H1 (cell line): ENCODE measurements at regions not wholly inside any gene's neighbourhood (a gene's known extent, or its start where the extent isn't known, plus 50 kb on each side); places are given as distances from the start of the nearest gene placed in this dataset.

Source experiments
- CTCF ChIA-PET: fragments of 300-600 bp; sonication (Branson Sonifier 250); formaldehyde crosslinking; loops from one replicate; lab custom pipeline; 2021; ENCODE audit not compliant: partially characterized antibody; lab: Charles Lee
- POLR2A ChIA-PET: fragments of 300-600 bp; sonication (Branson Sonifier 250); formaldehyde crosslinking; loops from one replicate; lab custom pipeline; 2021; ENCODE audit warnings: inconsistent platforms; ENCODE audit not compliant: partially characterized antibody; lab: Charles Lee
- DNase-seq, 2 experiments: peaks; one replicate each; pipeline versions ENCODE4 v3.0.0 to v3.0.0-alpha.2; 2010 to 2022; ENCODE audit warnings: low spot score in 2 of 2, low read depth in 1 of 2, mixed read lengths in 1 of 2
- FAIRE-seq: peaks from 2 replicates; lab custom pipeline; 2011; peaks lifted over from hg19 to GRCh38; lab: Jason Lieb, UNC
- H2AFZ ChIP-seq: 2 replicates; pipeline ENCODE4 v1.8.1; 2012; ENCODE audit warnings: low read length, inconsistent platforms
- H2AK5ac ChIP-seq: 2 replicates; pipeline ENCODE4 v1.6.1; 2013; ENCODE audit warnings: low read depth, low read length
- H2BK120ac ChIP-seq: replicated peaks from 2 replicates; pipeline ENCODE3; 2013; ENCODE audit warnings: low read depth, low read length, inconsistent platforms
- H2BK12ac ChIP-seq: 2 replicates; pipeline ENCODE4 v1.6.1; 2013; ENCODE audit warnings: low read depth, low read length
- H2BK15ac ChIP-seq: 2 replicates; pipeline ENCODE4 v1.6.1; 2013; ENCODE audit warnings: low read length
- H2BK20ac ChIP-seq: 2 replicates; pipeline ENCODE4 v1.6.1; 2013; ENCODE audit warnings: low read length
- H2BK5ac ChIP-seq: 2 replicates; pipeline ENCODE4 v1.6.1; 2013; ENCODE audit warnings: low read depth, low read length
- H3K14ac ChIP-seq: 2 replicates; pipeline ENCODE4 v1.6.1; 2013; ENCODE audit warnings: inconsistent platforms; ENCODE audit not compliant: insufficient read length
- H3K18ac ChIP-seq: 2 replicates; pipeline ENCODE4 v1.6.1; 2013; ENCODE audit warnings: low read length; ENCODE audit errors: extremely low read depth
- H3K23ac ChIP-seq: 2 replicates; pipeline ENCODE4 v1.6.1; 2013; ENCODE audit warnings: inconsistent platforms; ENCODE audit not compliant: insufficient read length
- H3K23me2 ChIP-seq: 2 replicates; pipeline ENCODE4 v1.6.1; 2013; ENCODE audit warnings: low read depth, low read length
- H3K27ac ChIP-seq: 2 replicates; pipeline ENCODE4 v1.6.1; 2011; ENCODE audit warnings: low read depth, low read length, inconsistent platforms
- H3K27me3 ChIP-seq, 4 experiments: replicated peaks in 1 of 4; 1 replicate in 1 of 4; 2 replicates in 3 of 4; pipeline versions ENCODE4 v1.6.1 to v1.8.1; 2011 to 2013; ENCODE audit warnings: low read length in 3 of 4, mild to moderate bottlenecking in 3 of 4, inconsistent platforms in 2 of 4, mixed read lengths in 2 of 4, moderate library complexity in 1 of 4; ENCODE audit not compliant: control insufficient read depth in 3 of 4, insufficient read depth in 3 of 4; ENCODE audit errors: extremely low read depth in 1 of 4
- H3K36me3 ChIP-seq, 4 experiments: 2 replicates each; pipeline versions ENCODE4 v1.6.1 to v1.8.1; 2011 to 2013; ENCODE audit warnings: mild to moderate bottlenecking in 4 of 4, low read length in 3 of 4, moderate library complexity in 2 of 4, control low read depth in 1 of 4, inconsistent platforms in 1 of 4; ENCODE audit not compliant: insufficient read depth in 4 of 4, control insufficient read depth in 2 of 4
- H3K4ac ChIP-seq: replicated peaks from 2 replicates; pipeline ENCODE3; 2013; ENCODE audit warnings: low read length, low read depth, mixed read lengths, inconsistent platforms; ENCODE audit not compliant: insufficient read length
- H3K4me1 ChIP-seq, 4 experiments: replicated peaks in 1 of 4; 1 replicate in 1 of 4; 2 replicates in 3 of 4; pipeline versions ENCODE4 v1.6.1 to v1.8.1; 2011 to 2013; ENCODE audit warnings: low read length in 3 of 4, inconsistent platforms in 2 of 4, mixed read lengths in 1 of 4; ENCODE audit not compliant: insufficient read depth in 4 of 4, control insufficient read depth in 3 of 4
- H3K4me2 ChIP-seq, 2 experiments: 2 replicates each; pipeline versions ENCODE4 v1.6.1 to v1.8.1; 2011 to 2013; ENCODE audit warnings: low read depth in 2 of 2, low read length in 2 of 2, control low read depth in 1 of 2, inconsistent platforms in 1 of 2, mild to moderate bottlenecking in 1 of 2; ENCODE audit not compliant: insufficient read depth in 1 of 2
- H3K4me3 ChIP-seq, 4 experiments: fragments of 200-600, 300-600 bp in 1 of 4; sonication (generic), shearing (Covaris generic), sonication (Bioruptor Twin) in 1 of 4; 2 replicates each; pipeline versions ENCODE4 v1.5.1 to v1.8.1; 2011 to 2016; ENCODE audit warnings: low read length in 4 of 4, low read depth in 3 of 4, control low read depth in 2 of 4, inconsistent platforms in 2 of 4, mild to moderate bottlenecking in 2 of 4, mixed read lengths in 1 of 4, moderate library complexity in 1 of 4; ENCODE audit not compliant: insufficient read depth in 2 of 4; ENCODE audit errors: extremely low read depth in 1 of 4
- H3K56ac ChIP-seq: replicated peaks from 2 replicates; pipeline ENCODE3; 2013; ENCODE audit warnings: low read depth, mild to moderate bottlenecking, mixed read lengths, low read length, inconsistent platforms; ENCODE audit not compliant: insufficient read length
- H3K79me1 ChIP-seq: 2 replicates; pipeline ENCODE4 v1.6.1; 2013; ENCODE audit warnings: low read depth, low read length, control low read depth
- H3K79me2 ChIP-seq, 2 experiments: 2 replicates each; pipeline versions ENCODE4 v1.6.1 to v1.8.1; 2012 to 2013; ENCODE audit warnings: low read length in 2 of 2, mild to moderate bottlenecking in 2 of 2, inconsistent platforms in 1 of 2; ENCODE audit not compliant: insufficient read depth in 2 of 2, control insufficient read depth in 1 of 2
- H3K9ac ChIP-seq, 4 experiments: replicated peaks in 1 of 4; 1 replicate in 1 of 4; 2 replicates in 3 of 4; pipeline versions ENCODE4 v1.6.1 to v1.8.1; 2011 to 2013; ENCODE audit warnings: low read depth in 3 of 4, low read length in 3 of 4, control low read depth in 2 of 4, mild to moderate bottlenecking in 2 of 4, moderate library complexity in 2 of 4, inconsistent platforms in 1 of 4; ENCODE audit errors: extremely low read depth in 1 of 4
- H3K9me3 ChIP-seq, 2 experiments: 2 replicates each; pipeline versions ENCODE4 v1.6.1 to v1.8.1; 2012 to 2013; ENCODE audit warnings: mild to moderate bottlenecking in 2 of 2, moderate library complexity in 2 of 2, control low read depth in 1 of 2, inconsistent platforms in 1 of 2, low read depth in 1 of 2, low read length in 1 of 2, mixed read lengths in 1 of 2; ENCODE audit not compliant: insufficient read depth in 2 of 2
- H4K20me1 ChIP-seq, 2 experiments: replicated peaks in 1 of 2; 2 replicates each; pipeline versions ENCODE3 to v1.8.1; 2011 to 2013; ENCODE audit warnings: inconsistent platforms in 2 of 2, low read length in 2 of 2, mild to moderate bottlenecking in 1 of 2; ENCODE audit not compliant: insufficient read depth in 2 of 2, control insufficient read depth in 1 of 2
- H4K5ac ChIP-seq: 2 replicates; pipeline ENCODE4 v1.6.1; 2013; ENCODE audit warnings: low read length, low read depth, mixed read lengths, inconsistent platforms; ENCODE audit not compliant: insufficient read length
- H4K8ac ChIP-seq: 2 replicates; pipeline ENCODE4 v1.8.0; 2013; ENCODE audit warnings: mild to moderate bottlenecking, moderate library complexity, low read length, inconsistent platforms; ENCODE audit not compliant: insufficient read depth; ENCODE audit errors: extremely low read depth
- H4K91ac ChIP-seq: replicated peaks from 2 replicates; pipeline ENCODE3; 2013; ENCODE audit warnings: low read length, mixed read lengths, inconsistent platforms; ENCODE audit not compliant: insufficient read length
- EP300 ChIP-seq, 2 experiments: IDR thresholded peaks; 1 replicate in 1 of 2; 2 replicates in 1 of 2; pipeline ENCODE4 v1.6.1; 2011 to 2012; ENCODE audit warnings: low read depth in 2 of 2, low read length in 2 of 2, mild to moderate bottlenecking in 2 of 2, borderline replicate concordance in 1 of 2, inconsistent platforms in 1 of 2, moderate library complexity in 1 of 2
- HDAC2 ChIP-seq, 2 experiments: fragments of 300-600 bp in 1 of 2; sonication (generic) in 1 of 2; IDR thresholded peaks; 2 replicates each; pipeline ENCODE4 v1.6.1; 2011 to 2012; ENCODE audit warnings: low read depth in 2 of 2, low read length in 2 of 2, mild to moderate bottlenecking in 2 of 2, moderate library complexity in 2 of 2, borderline replicate concordance in 1 of 2, inconsistent platforms in 1 of 2
- KDM1A ChIP-seq: fragments of 200-600, 300-600 bp; sonication (generic); IDR thresholded peaks from 2 replicates; pipeline ENCODE4 v1.7.1; 2016; ENCODE audit warnings: mild to moderate bottlenecking, low read length, borderline replicate concordance
- WGBS, 2 experiments: shearing (Covaris generic) in 1 of 2; methylation state at CpG; one replicate each; pipeline versions ENCODE4 v1.1.6 to v1.1.7; 2013 to 2015; ENCODE audit warnings: low lambda C conversion rate in 2 of 2, mixed read lengths in 2 of 2, inconsistent platforms in 1 of 2, low coverage in 1 of 2, missing lambda C conversion rate in 1 of 2; ENCODE audit not compliant: insufficient replicate concordance in 2 of 2, insufficient coverage in 1 of 2, insufficient read length in 1 of 2; ENCODE audit errors: extremely low coverage in 1 of 2, missing lambda C conversion rate in 1 of 2; 5-methylcytosine and 5-hydroxymethylcytosine counted together

GRCh38 chr15:81498294-81498693 lies 124.3 kb upstream of the TMC3 start:
- no peak overlapping the region for H2BK120ac ChIP-seq
- TF ChIP-seq EP300 (IDR thresholded peaks at IDR 0.05; ENCODE audit: borderline replicate concordance in 1 of 2, low read depth in 2 of 2, low read length in 2 of 2) (peak in 1 of 2 experiments; percentile 77; a peak in 1 of 3 replicates), HDAC2 (IDR thresholded peaks at IDR 0.05; ENCODE audit: borderline replicate concordance in 1 of 2, low read depth in 2 of 2, low read length in 2 of 2) (no peak), KDM1A (no peak)
- H3K9ac ChIP-seq, result no peak overlapping the region
- no peak overlapping the region for H2BK5ac ChIP-seq
- no peak overlapping the region for H3K4me2 ChIP-seq
- H4K5ac ChIP-seq, result no peak overlapping the region
- H2BK15ac ChIP-seq, result no peak overlapping the region
- H3K4me3 ChIP-seq, result no peak overlapping the region
- CTCF ChIA-PET, result interaction anchor here (1.4 kb wide), 1 partner anchor 14 kb away, joined by 3 read pairs; no protein-coding TSS in a partner anchor
- no peak overlapping the region for H3K18ac ChIP-seq
- no peaks in the 10 kb centered on the region for H3K27me3 ChIP-seq
- no peaks in the 10 kb centered on the region for H3K9me3 ChIP-seq
- no peak overlapping the region for H3K23ac ChIP-seq
- H2AFZ ChIP-seq, result 0 out of 2 replicates have a peak overlapping the region, but pooled peaks have one; percentile 34
- no peak overlapping the region for H3K27ac ChIP-seq
- no peaks in the 10 kb centered on the region for H3K23me2 ChIP-seq
- 0 out of 2 replicates have a peak overlapping the region, but pooled peaks have one; percentile 32 for H4K8ac ChIP-seq
- no peaks in the 10 kb centered on the region for H4K20me1 ChIP-seq
- FAIRE-seq (no peak), DNase-seq (no peak)
- no peaks in the 10 kb centered on the region for H3K79me1 ChIP-seq
- no peak overlapping the region for H3K56ac ChIP-seq
- no peak overlapping the region for H3K14ac ChIP-seq
- H3K4ac ChIP-seq, result no peak overlapping the region
- no peak overlapping the region for H2AK5ac ChIP-seq
- no peaks in the 10 kb centered on the region for H3K4me1 ChIP-seq
- H3K36me3 ChIP-seq, result no peaks in the 10 kb centered on the region
- no peak overlapping the region for H4K91ac ChIP-seq
- H2BK20ac ChIP-seq, result no peak overlapping the region
- 89% methylated on average over 6 of the region's 6 CpGs; no CpG with 5 or more reads in 1 of the 2 experiments for WGBS, 2 experiments
- H3K79me2 ChIP-seq, result no peaks in the 10 kb centered on the region
- H2BK12ac ChIP-seq, result no peak overlapping the region
- POLR2A ChIA-PET, result no interaction called here
